WERI-Rb-1 (cell line): ENCODE measurements at regions not wholly inside any gene's neighbourhood (a gene's known extent, or its start where the extent isn't known, plus 50 kb on each side); places are given as distances from the start of the nearest gene placed in this dataset.

Experiments used
- DNase-seq: peaks from one replicate; pipeline ENCODE4 v3.0.0-alpha.2; 2020
- H3K27ac ChIP-seq: fragments of 250-450 bp; sonication (Bioruptor Pico); 2 replicates; pipeline ENCODE4 v1.5.1; 2020; ENCODE audit warnings: mild to moderate bottlenecking, moderate library complexity
- H3K27me3 ChIP-seq: fragments of 250-450 bp; sonication (Bioruptor Pico); 2 replicates; pipeline ENCODE4 v1.5.1; 2021; ENCODE audit warnings: mild to moderate bottlenecking, low read depth, moderate library complexity; ENCODE audit not compliant: insufficient read depth, severe bottlenecking
- H3K36me3 ChIP-seq: fragments of 250-450 bp; sonication (Bioruptor Pico); 2 replicates; pipeline ENCODE4 v1.5.1; 2020; ENCODE audit warnings: mild to moderate bottlenecking, moderate library complexity
- H3K4me3 ChIP-seq: 2 replicates; pipeline ENCODE4 v1.5.1; 2011; ENCODE audit warnings: low read depth, mild to moderate bottlenecking, control low read depth, low read length
- H3K9me3 ChIP-seq: fragments of 250-450 bp; sonication (Bioruptor Pico); 2 replicates; pipeline ENCODE4 v1.5.1; 2021; ENCODE audit warnings: mild to moderate bottlenecking, moderate library complexity; ENCODE audit not compliant: severe bottlenecking
- CTCF ChIP-seq: IDR thresholded peaks from 2 replicates; pipeline ENCODE4 v1.5.1; 2011; ENCODE audit warnings: low read depth, mild to moderate bottlenecking, control low read depth, inconsistent platforms, low read length

DNA sequence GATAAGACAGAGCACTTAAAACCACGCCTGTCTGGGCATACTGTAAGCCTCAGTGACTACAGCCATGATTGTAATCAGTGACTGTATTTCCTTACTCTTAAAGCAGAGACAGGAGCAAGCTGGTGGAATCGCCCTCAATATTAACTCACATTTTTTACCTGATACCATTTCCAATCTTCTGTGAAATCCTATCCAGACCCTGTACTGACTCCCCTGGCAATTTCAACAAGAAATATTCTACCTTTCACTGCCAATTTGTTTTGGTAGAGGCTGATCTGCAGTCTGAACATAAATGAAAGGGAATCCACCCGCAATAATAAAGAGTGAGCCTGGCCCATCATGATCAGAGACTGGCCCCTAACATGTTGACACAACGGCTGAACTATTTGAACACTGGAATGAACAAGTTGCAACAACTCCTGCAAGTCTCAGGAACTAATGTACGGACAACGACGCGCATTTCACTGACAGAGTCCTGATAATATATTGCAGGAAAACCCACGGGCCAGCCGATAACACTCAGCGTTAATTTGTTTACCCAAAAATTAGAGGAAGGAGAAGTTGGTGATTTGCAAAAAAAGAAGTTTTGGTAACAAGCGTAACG, 195.5 kb upstream of the BTG1 start:
- Histone ChIP-seq H3K9me3 (no peaks in the 10 kb centered on the region), H3K27ac (no peak overlapping the region), H3K27me3 (no peaks in the 10 kb centered on the region), H3K36me3 (no peaks in the 10 kb centered on the region), H3K4me3 (no peak overlapping the region)
- no peak for TF ChIP-seq CTCF
- DNase-seq = no peak

DNA sequence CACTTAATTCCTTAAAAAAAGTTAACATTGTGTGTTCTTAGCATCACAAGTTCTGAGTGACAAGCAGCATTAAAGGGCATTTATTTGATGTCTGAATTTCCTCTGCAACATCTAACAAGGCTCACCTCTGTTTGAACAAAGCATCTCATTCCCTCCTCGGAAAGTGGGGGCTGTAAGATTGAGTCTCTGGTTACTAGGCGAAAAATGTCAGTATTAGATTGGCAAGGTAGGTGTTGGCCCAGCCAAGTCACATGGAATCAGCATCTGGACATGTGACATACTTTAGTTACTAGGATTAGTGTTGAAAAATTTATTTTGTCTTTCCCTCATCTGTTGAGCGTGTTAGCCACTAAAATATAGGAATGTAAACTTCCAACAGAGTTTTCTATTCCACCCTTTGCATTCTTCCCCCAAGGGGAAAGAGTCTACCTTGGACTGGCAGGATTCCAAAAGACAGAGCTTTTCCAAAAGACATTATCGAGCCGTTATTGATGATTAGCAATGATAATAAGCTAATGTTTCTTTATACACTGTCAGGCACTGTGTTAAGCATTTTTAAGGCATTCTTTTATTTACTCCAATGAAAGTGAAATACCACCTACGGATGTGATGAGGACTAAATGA, 194.9 kb upstream of the BTG1 start:
- Histone ChIP-seq H3K27me3 (no peaks in the 10 kb centered on the region), H3K27ac (no peak overlapping the region), H3K4me3 (no peak overlapping the region), H3K36me3 (no peaks in the 10 kb centered on the region), H3K9me3 (no peaks in the 10 kb centered on the region)
- TF ChIP-seq CTCF = no peak
- no peak for DNase-seq

- no peak overlapping the region for H3K27ac ChIP-seq
- TF ChIP-seq CTCF = no peak
- H3K27me3 ChIP-seq = no peaks in the 10 kb centered on the region
- no peak overlapping the region for H3K4me3 ChIP-seq
- H3K36me3 ChIP-seq = no peaks in the 10 kb centered on the region
- H3K9me3 ChIP-seq = no peaks in the 10 kb centered on the region
- DNase-seq = no peak
Observed at GRCh38 chr12:92340003-92340402, 194.4 kb upstream of the BTG1 start.

- no peaks in the 10 kb centered on the region for H3K9me3 ChIP-seq
- H3K36me3 ChIP-seq = no peaks in the 10 kb centered on the region
- no peak overlapping the region for H3K27ac ChIP-seq
- H3K4me3 ChIP-seq = no peak overlapping the region
- TF ChIP-seq CTCF = no peak
- DNase-seq = no peak
- no peaks in the 10 kb centered on the region for H3K27me3 ChIP-seq
Observed at GRCh38 chr12:92339198-92339821, 193.7 kb upstream of the BTG1 start.

- H3K27me3 ChIP-seq = no peaks in the 10 kb centered on the region
- no peak overlapping the region for H3K4me3 ChIP-seq
- H3K36me3 ChIP-seq = no peaks in the 10 kb centered on the region
- H3K9me3 ChIP-seq = no peaks in the 10 kb centered on the region
- H3K27ac ChIP-seq = no peak overlapping the region
- no peak for TF ChIP-seq CTCF
- DNase-seq = no peak
Observed at GRCh38 chr12:92338671-92339070, 193.0 kb upstream of the BTG1 start.
